ENCODE measurements at regions not wholly inside any gene's neighbourhood (a gene's known extent, or its start where the extent isn't known, plus 50 kb on each side); places are given as distances from the start of the nearest gene placed in this dataset.

DNA sequence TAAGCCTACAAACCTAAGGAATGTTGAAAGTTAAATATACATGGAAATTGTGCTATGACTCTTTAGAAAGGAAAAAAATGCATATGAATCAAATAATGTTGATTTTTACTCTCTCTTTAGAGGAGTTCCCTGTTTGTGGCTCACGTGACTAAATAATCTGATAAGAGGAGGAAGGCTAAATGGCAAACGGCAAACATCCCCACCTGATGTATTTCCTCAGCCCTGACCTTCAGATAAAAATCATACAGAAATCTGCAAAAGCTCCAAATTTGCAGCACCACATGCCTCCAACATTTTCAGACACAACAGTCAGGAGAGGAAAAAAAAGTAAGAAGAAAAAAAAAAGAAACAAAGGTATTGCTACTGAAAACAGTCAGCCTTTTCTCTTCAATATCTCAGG lies 423.0 kb upstream of the PSMD7 start:
- no peak for ATAC-seq
- DNase-seq = no peak
- ChIA-PET POLR2A (no interaction called here), CTCF (no interaction called here)
- H3K27ac Mint-ChIP-seq = no peak overlapping the region
- TF ChIP-seq, protein P1, sequence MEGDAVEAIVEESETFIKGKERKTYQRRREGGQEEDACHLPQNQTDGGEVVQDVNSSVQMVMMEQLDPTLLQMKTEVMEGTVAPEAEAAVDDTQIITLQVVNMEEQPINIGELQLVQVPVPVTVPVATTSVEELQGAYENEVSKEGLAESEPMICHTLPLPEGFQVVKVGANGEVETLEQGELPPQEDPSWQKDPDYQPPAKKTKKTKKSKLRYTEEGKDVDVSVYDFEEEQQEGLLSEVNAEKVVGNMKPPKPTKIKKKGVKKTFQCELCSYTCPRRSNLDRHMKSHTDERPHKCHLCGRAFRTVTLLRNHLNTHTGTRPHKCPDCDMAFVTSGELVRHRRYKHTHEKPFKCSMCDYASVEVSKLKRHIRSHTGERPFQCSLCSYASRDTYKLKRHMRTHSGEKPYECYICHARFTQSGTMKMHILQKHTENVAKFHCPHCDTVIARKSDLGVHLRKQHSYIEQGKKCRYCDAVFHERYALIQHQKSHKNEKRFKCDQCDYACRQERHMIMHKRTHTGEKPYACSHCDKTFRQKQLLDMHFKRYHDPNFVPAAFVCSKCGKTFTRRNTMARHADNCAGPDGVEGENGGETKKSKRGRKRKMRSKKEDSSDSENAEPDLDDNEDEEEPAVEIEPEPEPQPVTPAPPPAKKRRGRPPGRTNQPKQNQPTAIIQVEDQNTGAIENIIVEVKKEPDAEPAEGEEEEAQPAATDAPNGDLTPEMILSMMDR (IDR thresholded peaks at IDR 0.05) = no peak
- H3K4me1 Mint-ChIP-seq (ENCODE audit: low read depth) = no peaks in the 10 kb centered on the region
- H3K9me3 Mint-ChIP-seq = no peaks in the 10 kb centered on the region
- no peaks in the 10 kb centered on the region for H3K27me3 Mint-ChIP-seq
- H3K4me3 Mint-ChIP-seq = no peak overlapping the region
- intact Hi-C loops (cut with micrococcal nuclease) = no loop called here
- no peaks in the 10 kb centered on the region for H3K36me3 Mint-ChIP-seq (ENCODE audit: low read depth)

DNA sequence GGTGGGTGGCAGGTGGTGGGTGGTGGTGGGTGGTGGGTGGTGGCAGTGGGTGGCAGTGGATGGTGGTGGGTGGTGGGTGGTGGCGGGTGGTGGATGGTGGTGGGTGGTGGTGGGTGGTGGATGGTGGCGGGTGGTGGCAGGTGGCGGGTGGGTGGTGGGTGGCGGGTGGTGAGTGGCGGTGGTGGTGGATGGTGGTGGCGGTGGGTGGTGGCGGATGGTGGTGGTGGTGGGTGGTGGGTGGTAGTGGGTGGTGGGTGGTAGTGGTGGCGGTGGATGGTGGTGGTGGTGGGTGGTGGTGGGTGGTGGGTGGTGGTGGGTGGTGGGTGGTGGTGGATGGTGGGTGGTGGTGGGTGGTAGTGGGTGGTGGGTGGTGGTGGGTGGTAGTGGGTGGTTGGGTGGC lies 423.8 kb upstream of the PSMD7 start:
- ChIA-PET POLR2A (no interaction called here), CTCF (no interaction called here)
- TF ChIP-seq, protein P1 (IDR thresholded peaks at IDR 0.05) = no peak
- DNase-seq (no peak), ATAC-seq (no peak)
- Mint-ChIP-seq H3K9me3 (no peaks in the 10 kb centered on the region), H3K27ac (no peak overlapping the region), H3K4me3 (no peak overlapping the region), H3K4me1 (ENCODE audit: low read depth) (no peaks in the 10 kb centered on the region), H3K36me3 (ENCODE audit: low read depth) (no peaks in the 10 kb centered on the region), H3K27me3 (no peaks in the 10 kb centered on the region)
- intact Hi-C loops (cut with micrococcal nuclease) = no loop called here

DNA sequence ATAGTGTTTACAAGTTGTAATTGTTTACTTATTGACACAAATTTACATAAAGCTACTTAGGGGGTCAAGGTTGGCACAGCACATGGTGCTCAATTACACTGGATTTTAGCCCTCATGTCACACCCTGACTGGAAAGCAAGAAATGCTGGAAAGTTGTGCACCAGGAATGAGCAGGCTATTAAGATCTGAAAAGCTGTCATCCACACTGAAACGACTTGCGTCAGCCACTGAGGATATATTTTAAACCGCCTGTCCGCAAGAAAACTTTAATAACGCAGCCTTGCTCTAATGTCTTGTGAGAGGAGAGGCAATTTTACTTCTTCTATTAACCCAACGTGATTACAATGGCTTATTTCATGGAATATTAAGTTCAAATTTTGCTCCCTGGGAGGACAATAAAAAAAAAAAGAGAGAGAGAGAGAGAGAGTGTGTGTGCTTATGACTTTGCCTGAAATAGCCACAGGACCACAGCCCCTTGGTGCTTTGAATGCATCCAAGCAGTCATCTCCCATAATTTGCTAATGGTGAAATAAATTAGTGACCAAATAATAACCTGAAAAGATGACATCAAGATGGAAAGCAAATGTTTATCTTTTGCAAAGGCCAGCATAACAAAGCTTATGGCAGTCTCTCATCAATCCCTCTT lies 425.4 kb upstream of the PSMD7 start:
- no peak overlapping the region for H3K27ac Mint-ChIP-seq
- H3K27me3 Mint-ChIP-seq = no peaks in the 10 kb centered on the region
- no peak for ATAC-seq
- ChIA-PET CTCF (no interaction called here), POLR2A (no interaction called here)
- intact Hi-C loops (cut with micrococcal nuclease) = no loop called here
- no peaks in the 10 kb centered on the region for H3K9me3 Mint-ChIP-seq
- H3K4me1 Mint-ChIP-seq (ENCODE audit: low read depth) = no peaks in the 10 kb centered on the region
- no peaks in the 10 kb centered on the region for H3K36me3 Mint-ChIP-seq (ENCODE audit: low read depth)
- no peak for DNase-seq
- no peak overlapping the region for H3K4me3 Mint-ChIP-seq
- TF ChIP-seq, protein P1 (IDR thresholded peaks at IDR 0.05) = no peak

DNA sequence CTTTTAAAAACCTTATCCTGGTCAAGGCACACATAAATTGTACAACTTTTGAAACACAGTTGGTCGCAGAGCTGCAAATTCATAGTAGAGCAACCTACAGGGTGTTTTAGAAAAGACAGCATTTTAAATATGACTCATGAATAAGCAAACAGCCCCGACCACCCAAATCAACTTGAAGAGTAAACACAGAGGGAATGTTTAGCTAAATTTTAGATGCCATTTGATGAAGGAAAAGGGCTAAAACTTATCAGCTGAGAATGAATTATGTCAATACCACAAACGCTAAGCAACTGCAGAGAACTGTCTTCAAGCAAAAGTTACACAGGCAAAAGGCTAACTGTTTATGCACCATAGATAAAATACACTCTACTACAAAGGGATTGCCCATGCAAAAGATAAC lies 427.5 kb upstream of the PSMD7 start:
- H3K4me1 Mint-ChIP-seq (ENCODE audit: low read depth) = no peaks in the 10 kb centered on the region
- CTCF ChIA-PET = interaction anchor here (0.7 kb wide), 1 partner anchor 13 kb away, joined by 3 read pairs; no protein-coding TSS in a partner anchor
- no peaks in the 10 kb centered on the region for H3K27me3 Mint-ChIP-seq

DNA sequence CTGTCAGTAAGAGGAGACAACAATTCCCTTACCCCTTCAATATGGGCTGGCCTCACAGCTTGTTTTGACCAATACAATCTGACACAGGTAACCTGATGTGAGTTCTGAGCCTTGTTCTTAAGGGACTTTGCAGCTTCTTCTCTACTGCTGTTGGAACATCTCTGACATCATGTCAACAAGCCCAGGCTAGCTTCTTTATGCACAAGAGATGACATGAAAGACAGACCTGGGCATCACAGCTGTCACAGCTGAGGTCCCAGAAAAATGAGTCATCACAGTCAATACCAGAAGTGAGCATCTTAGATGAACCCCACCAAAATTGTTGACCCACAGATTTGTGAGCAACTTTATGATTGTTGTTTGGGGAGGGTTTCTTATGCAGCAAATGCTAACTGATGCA lies 431.7 kb upstream of the PSMD7 start:
- no peak for ATAC-seq
- ChIA-PET POLR2A (no interaction called here), CTCF (no interaction called here)
- no peak overlapping the region for H3K27ac Mint-ChIP-seq
- H3K27me3 Mint-ChIP-seq = no peaks in the 10 kb centered on the region
- intact Hi-C loops (cut with micrococcal nuclease) = loop anchor here (10.0 kb wide), 1 partner anchor 140 kb away; no protein-coding TSS in a partner anchor
- no peaks in the 10 kb centered on the region for H3K4me1 Mint-ChIP-seq (ENCODE audit: low read depth)
- H3K36me3 Mint-ChIP-seq (ENCODE audit: low read depth) = no peaks in the 10 kb centered on the region
- H3K9me3 Mint-ChIP-seq = no peaks in the 10 kb centered on the region
- no peak for DNase-seq
- no peak overlapping the region for H3K4me3 Mint-ChIP-seq
- TF ChIP-seq, protein P1 (IDR thresholded peaks at IDR 0.05) = no peak

More for the DNA sequence above, 427.5 kb upstream of the PSMD7 start:
- ATAC-seq (no peak), DNase-seq (no peak)
- TF ChIP-seq, protein P1 (IDR thresholded peaks at IDR 0.05) = no peak
- H3K36me3 Mint-ChIP-seq (ENCODE audit: low read depth) = no peaks in the 10 kb centered on the region
- H3K4me3 Mint-ChIP-seq = no peak overlapping the region
- intact Hi-C loops (cut with micrococcal nuclease) = loop anchor here (10.0 kb wide), 1 partner anchor 144 kb away; no protein-coding TSS in a partner anchor
- POLR2A ChIA-PET = interaction anchor here (0.6 kb wide), 1 partner anchor 831 kb away, joined by 3 read pairs; no protein-coding TSS in a partner anchor
- H3K9me3 Mint-ChIP-seq = no peaks in the 10 kb centered on the region
- H3K27ac Mint-ChIP-seq = no peak overlapping the region
